GM19328 (cell line): ENCODE measurements at regions not wholly inside any gene's neighbourhood (a gene's known extent, or its start where the extent isn't known, plus 50 kb on each side); places are given as distances from the start of the nearest gene placed in this dataset.

Experiments used
- ATAC-seq: cut with Tn5 transposase; IDR thresholded peaks from one replicate; pipeline ENCODE4 v1.9.1; 2021; ENCODE audit warnings: mild to moderate bottlenecking, moderate library complexity; ENCODE audit not compliant: unreplicated experiment

GRCh38 chr16:63983401-63983800 is 1138.5 kb downstream of the CDH11 start:
- no peak for ATAC-seq

GRCh38 chr16:63982741-63983140 is 1139.1 kb downstream of the CDH11 start:
- no peak for ATAC-seq

- ATAC-seq = no peak
Observed at GRCh38 chr16:63982110-63982509, 1139.8 kb downstream of the CDH11 start.

GRCh38 chr16:63981639-63982038 is 1140.2 kb downstream of the CDH11 start:
- no peak for ATAC-seq

- ATAC-seq = no peak
Observed at GRCh38 chr16:63980763-63981162, 1141.1 kb downstream of the CDH11 start.

- no peak for ATAC-seq
Observed at GRCh38 chr16:63978240-63978639, 1143.6 kb downstream of the CDH11 start.

GRCh38 chr16:63976345-63976744 is 1145.5 kb downstream of the CDH11 start:
- ATAC-seq = no peak

- ATAC-seq = no peak
Observed at GRCh38 chr16:63975669-63976068, 1146.2 kb downstream of the CDH11 start.

GRCh38 chr16:63967966-63968365 is 1153.9 kb downstream of the CDH11 start:
- ATAC-seq = no peak

- no peak for ATAC-seq
Observed at GRCh38 chr16:63960321-63960720, 1161.5 kb downstream of the CDH11 start.

GRCh38 chr16:63947022-63947421 is 1174.8 kb downstream of the CDH11 start:
- no peak for ATAC-seq

- ATAC-seq = no peak
Observed at GRCh38 chr16:63945806-63946205, 1176.1 kb downstream of the CDH11 start.

GRCh38 chr16:63943566-63943965 is 1178.3 kb downstream of the CDH11 start:
- no peak for ATAC-seq

- ATAC-seq = no peak
Observed at GRCh38 chr16:63938661-63939060, 1183.2 kb downstream of the CDH11 start.

- ATAC-seq = no peak
Observed at GRCh38 chr16:63933841-63934240, 1188.0 kb downstream of the CDH11 start.

GRCh38 chr16:63928421-63928820 is 1193.4 kb downstream of the CDH11 start:
- no peak for ATAC-seq

- ATAC-seq = no peak
Observed at GRCh38 chr16:63925221-63925620, 1196.6 kb downstream of the CDH11 start.

- no peak for ATAC-seq
Observed at GRCh38 chr16:63922560-63922959, 1199.3 kb downstream of the CDH11 start.

GRCh38 chr16:63921737-63922295 is 1200.0 kb downstream of the CDH11 start:
- no peak for ATAC-seq

GRCh38 chr16:63913290-63913689 is 1208.6 kb downstream of the CDH11 start:
- ATAC-seq = no peak

- ATAC-seq = no peak
Observed at GRCh38 chr16:63907251-63907650, 1214.6 kb downstream of the CDH11 start.

- no peak for ATAC-seq
Observed at GRCh38 chr16:63904930-63905329, 1216.9 kb downstream of the CDH11 start.

GRCh38 chr16:63904182-63904581 is 1217.7 kb downstream of the CDH11 start:
- no peak for ATAC-seq
